HEK293T (cell line): ENCODE measurements at regions not wholly inside any gene's neighbourhood (a gene's known extent, or its start where the extent isn't known, plus 50 kb on each side); places are given as distances from the start of the nearest gene placed in this dataset.
A peak's percentile ranks its signal among the peaks of the same experiment; 100 is the strongest.

ENCODE experiments used
- CTCF ChIA-PET: fragments of 350-600 bp; formaldehyde crosslinking; extraction: SDS; loops from one replicate; lab custom pipeline; 2021; ENCODE audit warnings: antibody characterized with exemption, inconsistent platforms; lab: Yijun Ruan, JAX
- POLR2A ChIA-PET: fragments of 350-600 bp; formaldehyde crosslinking; extraction: SDS; loops from one replicate; lab custom pipeline; 2020; ENCODE audit warnings: antibody characterized with exemption, inconsistent platforms; lab: Yijun Ruan, JAX
- DNase-seq: peaks from one replicate; pipeline ENCODE4 v3.0.0; 2012; ENCODE audit warnings: mixed read lengths; ENCODE audit errors: extremely low spot score
- ARNT ChIP-seq: fragments of 450-650 bp; IDR thresholded peaks from 2 replicates; pipeline ENCODE4 v1.6.1; 2017; ENCODE audit warnings: mild to moderate bottlenecking
- BHLHE40 ChIP-seq: fragments of 450-650 bp; IDR thresholded peaks from 2 replicates; pipeline ENCODE4 v1.6.1; 2016; ENCODE audit warnings: mild to moderate bottlenecking, moderate library complexity, borderline replicate concordance
- CTBP1 ChIP-seq: fragments of 450-650 bp; IDR thresholded peaks from 2 replicates; pipeline ENCODE4 v1.6.1; 2016; ENCODE audit warnings: borderline replicate concordance
- ELF4 ChIP-seq: fragments of 450-650 bp; IDR thresholded peaks from 2 replicates; pipeline ENCODE4 v1.6.1; 2017; ENCODE audit warnings: antibody characterized with exemption
- FOXA1 ChIP-seq: fragments of 450-650 bp; IDR thresholded peaks from 2 replicates; pipeline ENCODE4 v1.6.1; 2016; ENCODE audit warnings: mild to moderate bottlenecking
- FOXK2 ChIP-seq: fragments of 450-650 bp; IDR thresholded peaks from 2 replicates; pipeline ENCODE4 v1.6.1; 2016; ENCODE audit warnings: mild to moderate bottlenecking
- FOXM1 ChIP-seq: fragments of 450-650 bp; IDR thresholded peaks from 2 replicates; pipeline ENCODE4 v1.6.1; 2017; ENCODE audit warnings: mild to moderate bottlenecking, borderline replicate concordance
- HDGF ChIP-seq: fragments of 450-650 bp; IDR thresholded peaks from 2 replicates; pipeline ENCODE4 v1.6.1; 2017; ENCODE audit warnings: antibody characterized with exemption, borderline replicate concordance
- L3MBTL2 ChIP-seq: fragments of 450-650 bp; conservative IDR thresholded peaks from 2 replicates; pipeline ENCODE4 v1.6.1; 2016; ENCODE audit warnings: mild to moderate bottlenecking
- LEF1 ChIP-seq: fragments of 450-650 bp; IDR thresholded peaks from 2 replicates; pipeline ENCODE4 v1.6.1; 2017; ENCODE audit warnings: mild to moderate bottlenecking, borderline replicate concordance
- NFRKB ChIP-seq: fragments of 450-650 bp; IDR thresholded peaks from 2 replicates; pipeline ENCODE4 v1.6.1; 2016; ENCODE audit warnings: mild to moderate bottlenecking, moderate library complexity
- SP1 ChIP-seq: fragments of 450-650 bp; IDR thresholded peaks from 2 replicates; pipeline ENCODE4 v1.6.1; 2017
- SUZ12 ChIP-seq: fragments of 450-650 bp; IDR thresholded peaks from 2 replicates; pipeline ENCODE4 v1.6.1; 2016; ENCODE audit warnings: mild to moderate bottlenecking
- TARDBP ChIP-seq: fragments of 450-650 bp; IDR thresholded peaks from 2 replicates; pipeline ENCODE4 v1.6.1; 2016
- ZNF384 ChIP-seq: fragments of 450-650 bp; IDR thresholded peaks from 2 replicates; pipeline ENCODE4 v1.6.1; 2016
- TF ChIP-seq, protein P1 (sequence below): fragments of 450-650 bp; IDR thresholded peaks from 2 replicates; pipeline ENCODE4 v1.6.1; 2016

GRCh38 chr15:96047255-96047931, 283.1 kb upstream of the NR2F2 start:
- no peak for TF ChIP-seq NFRKB
- TF ChIP-seq, protein P1, sequence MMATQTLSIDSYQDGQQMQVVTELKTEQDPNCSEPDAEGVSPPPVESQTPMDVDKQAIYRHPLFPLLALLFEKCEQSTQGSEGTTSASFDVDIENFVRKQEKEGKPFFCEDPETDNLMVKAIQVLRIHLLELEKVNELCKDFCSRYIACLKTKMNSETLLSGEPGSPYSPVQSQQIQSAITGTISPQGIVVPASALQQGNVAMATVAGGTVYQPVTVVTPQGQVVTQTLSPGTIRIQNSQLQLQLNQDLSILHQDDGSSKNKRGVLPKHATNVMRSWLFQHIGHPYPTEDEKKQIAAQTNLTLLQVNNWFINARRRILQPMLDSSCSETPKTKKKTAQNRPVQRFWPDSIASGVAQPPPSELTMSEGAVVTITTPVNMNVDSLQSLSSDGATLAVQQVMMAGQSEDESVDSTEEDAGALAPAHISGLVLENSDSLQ = peak; percentile 55
- ChIA-PET CTCF (interaction anchor here (1.1 kb wide), 2 partner anchors 9 to 280 kb away, joined by 4 read pairs; no protein-coding TSS in a partner anchor), POLR2A (interaction anchor here (0.6 kb wide), 1 partner anchor 10 kb away, joined by 3 read pairs; no protein-coding TSS in a partner anchor)
- peak; percentile 25 for DNase-seq

- CTCF ChIA-PET = no interaction called here
- no peak for DNase-seq
- TF ChIP-seq FOXM1 (no peak), BHLHE40 (no peak), CTBP1 (no peak), TARDBP (no peak), SUZ12 (no peak), ARNT (no peak), ZNF384 (no peak), ELF4 (no peak), HDGF (no peak), FOXA1 (no peak), LEF1 (no peak), L3MBTL2 (no peak)
- TF ChIP-seq, protein P1 = no peak
- POLR2A ChIA-PET = interaction anchor here (0.8 to 0.9 kb wide), 2 partner anchors 47 to 286 kb away, joined by 3 read pairs; no protein-coding TSS in a partner anchor
Observed at GRCh38 chr15:96049323-96049722, 281.2 kb upstream of the NR2F2 start.

GRCh38 chr15:96049766-96050165, 280.7 kb upstream of the NR2F2 start:
- POLR2A ChIA-PET = no interaction called here
- DNase-seq = no peak
- CTCF ChIA-PET = no interaction called here
- TF ChIP-seq BHLHE40 (no peak), ZNF384 (no peak), CTBP1 (no peak), FOXM1 (no peak), SUZ12 (no peak), ARNT (no peak), NFRKB (no peak), FOXA1 (no peak), LEF1 (no peak), SP1 (no peak), ELF4 (no peak), L3MBTL2 (no peak), TARDBP (no peak), FOXK2 (no peak), HDGF (no peak)
- TF ChIP-seq, protein P1 = no peak

DNA sequence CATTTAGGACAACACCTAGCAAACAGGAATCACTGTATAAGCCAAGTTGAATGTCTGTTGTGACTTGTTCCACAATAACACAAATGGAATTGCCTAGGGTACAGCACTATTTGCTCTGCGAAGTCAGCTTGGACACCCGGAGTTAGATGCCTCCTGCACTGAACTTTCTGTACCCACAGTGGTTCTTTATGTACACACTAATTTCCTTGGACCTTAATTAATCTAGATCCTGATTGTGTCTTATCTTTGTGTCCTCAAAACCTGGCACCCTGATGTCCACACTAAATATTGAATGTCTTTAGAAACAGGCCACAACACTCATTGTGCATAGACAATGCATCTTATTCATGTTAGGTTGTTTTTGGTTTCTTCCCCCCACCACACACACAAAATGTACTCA, 278.9 kb upstream of the NR2F2 start:
- ChIA-PET POLR2A (no interaction called here), CTCF (no interaction called here)

GRCh38 chr15:96052154-96052553, 278.3 kb upstream of the NR2F2 start:
- POLR2A ChIA-PET = interaction anchor here (0.6 to 1.1 kb wide), 3 partner anchors 14 to 275 kb away, joined by 3 read pairs; no protein-coding TSS in a partner anchor
- CTCF ChIA-PET = interaction anchor here (0.9 to 1.4 kb wide), 2 partner anchors 14 to 275 kb away, joined by 3 to 4 read pairs; no protein-coding TSS in a partner anchor
- TF ChIP-seq HDGF (no peak), LEF1 (no peak), CTBP1 (no peak), ZNF384 (no peak), SP1 (no peak), FOXK2 (no peak), L3MBTL2 (no peak)
- TF ChIP-seq, protein P1 = no peak
- DNase-seq = no peak

More for the DNA sequence above, 278.9 kb upstream of the NR2F2 start:
- TF ChIP-seq FOXM1 (no peak), CTBP1 (no peak), SUZ12 (no peak), BHLHE40 (no peak), LEF1 (no peak), L3MBTL2 (no peak), ELF4 (no peak), HDGF (no peak), NFRKB (no peak)
- no peak for DNase-seq

DNA sequence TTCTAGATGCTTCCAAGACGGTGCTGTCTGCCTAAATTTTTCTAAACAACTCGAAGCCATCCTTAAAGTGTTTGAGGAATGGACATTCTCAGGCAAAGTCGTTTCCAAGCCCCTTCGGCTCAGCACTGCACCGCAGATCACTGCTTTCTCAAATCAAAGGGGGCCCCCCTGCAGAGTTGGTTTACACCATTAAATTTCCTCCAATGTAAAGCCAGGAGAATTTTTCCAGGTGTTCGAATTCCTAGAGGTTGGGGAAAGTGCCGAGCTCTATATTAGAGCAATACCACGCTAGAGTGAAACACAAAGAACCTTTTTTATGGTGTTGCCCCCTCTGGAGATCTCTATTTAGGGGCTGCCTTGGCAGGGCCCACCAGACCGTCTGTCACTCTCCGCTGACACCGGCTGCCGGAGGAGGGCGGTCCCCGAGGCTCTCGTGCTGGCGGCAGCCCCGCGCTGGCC, 277.9 kb upstream of the NR2F2 start:
- no peak for DNase-seq
- ChIA-PET POLR2A (interaction anchor here (0.6 to 1.1 kb wide), 3 partner anchors 14 to 275 kb away, joined by 3 read pairs; no protein-coding TSS in a partner anchor), CTCF (interaction anchor here (0.9 to 1.4 kb wide), 2 partner anchors 14 to 274 kb away, joined by 3 to 4 read pairs; no protein-coding TSS in a partner anchor)
- TF ChIP-seq, protein P1 = peak; percentile 90
- TF ChIP-seq FOXM1 = no peak
